ENCODE measurements at regions not wholly inside any gene's neighbourhood (a gene's known extent, or its start where the extent isn't known, plus 50 kb on each side); places are given as distances from the start of the nearest gene placed in this dataset.
"Not testable (repeated sequence)": the region's sequence is repeated elsewhere in the genome, so short reads cannot be mapped to it uniquely, and the experiment has no call there.

DNA sequence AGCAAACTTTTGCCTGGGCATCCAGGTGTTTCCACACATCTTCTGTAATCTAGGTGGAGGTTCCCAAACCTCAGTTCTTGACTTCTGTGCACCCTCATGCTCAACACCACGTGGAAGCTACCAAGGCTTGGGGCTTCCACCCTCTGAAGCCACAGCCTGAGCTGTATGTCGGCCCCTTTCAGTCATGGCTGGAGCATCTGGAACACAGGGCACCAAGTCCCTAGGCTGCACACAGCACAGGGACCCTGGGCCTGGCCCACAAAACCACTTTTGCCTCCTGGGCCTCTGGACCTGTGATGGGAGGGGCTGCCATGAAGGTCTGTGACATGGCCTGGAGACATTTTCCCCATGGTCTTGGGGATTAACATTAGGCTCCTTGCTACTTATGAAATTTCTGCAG lies 73.4 kb upstream of the AFDN start:
- H3K4me2 ChIP-seq (ENCODE audit: low read depth, low read length); CTCF ChIA-PET; H2BK15ac ChIP-seq (ENCODE audit: low read depth, low read length); DNase-seq; POLR2A ChIA-PET (ENCODE audit: unreplicated experiment); H3K23ac ChIP-seq (ENCODE audit: low read depth, low read length); H3K4me3 ChIP-seq (ENCODE audit: insufficient read depth, low read depth, low read length); H4K91ac ChIP-seq (ENCODE audit: insufficient read depth, low read depth, low read length); H4K8ac ChIP-seq (ENCODE audit: low read depth in 2 of 2, low read length in 2 of 2); H3K9me1 ChIP-seq (ENCODE audit: insufficient read depth, low read length); H2BK5ac ChIP-seq (ENCODE audit: low read depth, low read length, poor library complexity, severe bottlenecking); in situ Hi-C loops (cut with MboI; ENCODE audit: low sequenced_read_pairs); H3K56ac ChIP-seq (ENCODE audit: extremely low read depth, insufficient read depth, low read length); H3K27ac ChIP-seq (ENCODE audit: insufficient read depth, low read length); H3K27me3 ChIP-seq (ENCODE audit: control insufficient read depth, insufficient read depth, low read length); H2AK9ac ChIP-seq (replicated peaks; ENCODE audit: low read depth, low read length, poor library complexity); H3K4me1 ChIP-seq (ENCODE audit: control insufficient read depth, insufficient read depth, low read length); BruUV-seq (replicated peaks); H3K4ac ChIP-seq (ENCODE audit: low read depth, low read length); H3K36me3 ChIP-seq (ENCODE audit: control insufficient read depth, insufficient read depth, low read length); H2AFZ ChIP-seq (replicated peaks; ENCODE audit: low read length, poor library complexity); H3K18ac ChIP-seq (ENCODE audit: low read depth, low read length); ATAC-seq (ENCODE audit: low read depth); H2BK20ac ChIP-seq (ENCODE audit: low read depth, low read length); dilution Hi-C loops (cut with HindIII; ENCODE audit: low sequenced_read_pairs, unreplicated experiment); H3K14ac ChIP-seq (replicated peaks; ENCODE audit: low read depth, low read length); H4K5ac ChIP-seq (ENCODE audit: low read depth, low read length); H4K20me1 ChIP-seq (ENCODE audit: insufficient read depth, low read length); H2AK5ac ChIP-seq (ENCODE audit: low read depth, low read length); H3K9ac ChIP-seq (ENCODE audit: low read depth, low read length); H3K79me1 ChIP-seq (ENCODE audit: low read depth in 1 of 2, low read length in 2 of 2); H2BK120ac ChIP-seq (ENCODE audit: low read depth, low read length); intact Hi-C loops (cut with micrococcal nuclease): not testable (repeated sequence)
- WGBS, 2 experiments (ENCODE audit: extremely low coverage in 2 of 2, insufficient read length in 1 of 2): no CpG with 5 or more reads among the region's 2 CpGs
- peaks cover 18% of the 10 kb centered on the region for H3K9me3 ChIP-seq (ENCODE audit: control insufficient read depth, insufficient read depth, low read length)

All from IMR-90 (cell line).